ENCODE measurements at regions not wholly inside any gene's neighbourhood (a gene's known extent, or its start where the extent isn't known, plus 50 kb on each side); places are given as distances from the start of the nearest gene placed in this dataset.
"Not testable (repeated sequence)": the region's sequence is repeated elsewhere in the genome, so short reads cannot be mapped to it uniquely, and the experiment has no call there.

GRCh38 chr17:70278844-70279462 lies 109.6 kb downstream of the KCNJ2 start:
- no peak for DNase-seq (ENCODE audit: low spot score)

DNA sequence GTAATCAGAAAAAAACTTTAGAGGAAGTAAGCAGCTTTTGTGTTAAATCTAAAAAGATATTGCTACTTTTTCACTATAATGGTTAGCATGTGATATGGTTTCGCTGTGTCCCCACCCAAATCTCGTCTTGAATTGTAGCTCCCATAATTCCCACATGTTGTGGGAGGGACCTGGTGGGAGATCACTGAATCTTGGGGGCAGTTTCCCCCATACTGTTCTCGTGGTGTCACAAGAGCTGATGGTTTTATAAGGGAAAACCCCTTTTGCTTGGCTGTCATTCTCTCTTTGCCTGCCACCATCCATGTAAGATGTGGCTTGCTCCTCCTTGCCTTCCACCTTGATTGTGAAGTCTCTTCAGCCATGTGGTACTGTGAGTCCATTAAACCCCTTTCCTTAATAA lies 117.1 kb downstream of the KCNJ2 start:
- DNase-seq (ENCODE audit: low spot score): no peak

- DNase-seq (ENCODE audit: low spot score): no peak
Measured at GRCh38 chr17:70288540-70289290, 119.4 kb downstream of the KCNJ2 start.

- DNase-seq (ENCODE audit: low spot score): no peak
Measured at GRCh38 chr17:70290770-70291169, 121.4 kb downstream of the KCNJ2 start.

DNA sequence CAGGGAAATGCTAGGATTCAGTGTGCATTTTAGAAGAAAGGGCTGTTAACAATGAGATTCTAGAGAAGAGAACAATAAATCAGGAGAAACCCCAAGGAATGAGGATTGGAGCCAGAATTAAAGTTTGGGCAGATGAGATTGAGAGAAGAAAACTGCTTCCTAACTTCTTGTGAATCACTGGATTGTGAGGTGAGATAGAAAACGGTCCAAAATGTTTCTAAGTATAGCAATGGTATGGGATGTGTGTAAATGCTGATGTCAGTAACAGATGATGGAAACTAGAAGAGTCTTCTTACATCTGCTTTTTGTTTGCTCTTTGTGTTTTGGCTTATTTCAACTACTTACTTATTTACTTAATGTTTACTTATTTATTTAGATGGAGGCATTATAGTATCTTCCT lies 123.0 kb downstream of the KCNJ2 start:
- DNase-seq (ENCODE audit: low spot score): no peak

DNA sequence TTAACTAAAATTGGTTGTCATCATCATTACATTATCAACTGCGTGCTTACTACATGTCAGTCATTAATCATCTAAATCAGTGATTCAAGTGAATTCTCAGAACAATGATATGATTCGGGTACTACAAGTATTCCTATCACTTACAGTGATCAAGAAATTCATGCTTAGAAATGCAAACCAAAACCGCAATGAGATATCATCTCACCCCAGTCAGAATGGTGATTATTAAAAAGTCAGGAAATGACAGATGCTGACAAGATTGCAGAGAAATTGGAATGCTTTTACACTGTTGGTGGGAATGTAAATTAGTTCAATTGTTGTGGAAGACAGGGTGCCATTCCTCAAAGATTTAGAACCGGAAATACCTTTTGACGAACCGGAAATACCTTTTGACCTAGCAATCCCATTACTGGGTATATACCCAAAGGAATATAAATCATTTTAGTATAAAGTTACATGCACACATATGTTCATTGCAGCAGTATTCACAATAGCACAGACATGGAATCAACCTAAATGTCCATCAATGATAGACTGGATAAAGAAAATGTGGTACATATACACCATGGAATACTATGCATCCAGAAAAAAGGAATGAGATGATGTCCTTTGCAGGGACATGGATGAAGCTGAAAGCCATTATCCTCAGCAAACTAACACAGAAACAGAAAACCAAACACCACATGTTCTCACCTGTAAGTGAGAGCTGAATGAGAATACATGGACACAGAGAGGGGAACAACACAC lies 124.4 kb downstream of the KCNJ2 start:
- not testable (repeated sequence) for DNase-seq (ENCODE audit: low spot score)

GRCh38 chr17:70295329-70295728 lies 126.0 kb downstream of the KCNJ2 start:
- no peak for DNase-seq (ENCODE audit: low spot score)

- no peak for DNase-seq (ENCODE audit: low spot score)
Measured at GRCh38 chr17:70295731-70296130, 126.4 kb downstream of the KCNJ2 start.

- no peak for DNase-seq (ENCODE audit: low spot score)
Measured at GRCh38 chr17:70296456-70296855, 127.1 kb downstream of the KCNJ2 start.

DNA sequence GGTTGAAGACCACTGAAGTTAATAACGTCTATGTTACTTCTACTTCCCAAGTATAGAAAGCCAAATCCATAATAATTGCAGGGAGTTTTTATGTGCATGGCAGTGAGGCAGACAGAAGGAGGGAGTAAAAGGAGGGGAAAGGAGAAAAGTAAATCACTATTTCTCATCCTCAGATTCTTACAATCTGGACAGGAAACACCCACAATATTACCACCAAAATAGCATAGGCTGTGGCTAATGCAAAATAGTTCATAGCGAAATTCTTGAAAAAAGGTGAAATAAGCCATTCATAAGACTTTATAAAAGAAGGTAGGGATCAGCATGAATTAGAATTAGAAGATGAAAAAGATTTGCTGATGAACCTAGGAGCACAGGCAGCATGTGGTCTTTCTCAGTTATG lies 128.1 kb downstream of the KCNJ2 start:
- no peak for DNase-seq (ENCODE audit: low spot score)

DNA sequence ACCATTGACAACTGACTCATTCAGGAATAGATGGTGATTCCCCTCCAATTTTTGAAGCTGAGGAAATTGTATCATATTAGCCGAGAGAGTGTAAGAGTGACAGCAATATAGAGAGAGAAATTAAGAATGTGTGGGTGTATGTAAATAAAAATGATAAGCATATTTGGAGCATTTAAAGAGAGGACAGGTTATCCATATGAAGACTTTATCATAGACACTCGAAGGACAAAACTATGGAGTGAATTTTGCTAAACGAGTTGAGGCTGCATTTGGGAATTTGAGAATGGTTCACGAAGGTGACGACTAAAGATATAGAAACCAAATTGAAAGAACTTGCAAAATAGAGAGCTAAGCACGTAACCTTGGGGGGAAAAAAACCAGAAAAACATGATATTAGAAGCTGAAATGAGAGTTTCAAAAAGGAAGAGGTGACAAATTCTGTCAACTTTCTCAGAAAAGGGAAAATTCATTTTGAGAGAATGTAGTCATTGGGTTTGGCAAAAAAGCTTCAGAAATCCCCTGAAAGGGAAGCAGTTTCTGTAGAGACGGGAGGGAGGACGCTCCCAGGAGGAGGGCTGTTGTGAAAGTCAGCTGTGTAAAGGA lies 129.7 kb downstream of the KCNJ2 start:
- DNase-seq (ENCODE audit: low spot score): no peak

DNA sequence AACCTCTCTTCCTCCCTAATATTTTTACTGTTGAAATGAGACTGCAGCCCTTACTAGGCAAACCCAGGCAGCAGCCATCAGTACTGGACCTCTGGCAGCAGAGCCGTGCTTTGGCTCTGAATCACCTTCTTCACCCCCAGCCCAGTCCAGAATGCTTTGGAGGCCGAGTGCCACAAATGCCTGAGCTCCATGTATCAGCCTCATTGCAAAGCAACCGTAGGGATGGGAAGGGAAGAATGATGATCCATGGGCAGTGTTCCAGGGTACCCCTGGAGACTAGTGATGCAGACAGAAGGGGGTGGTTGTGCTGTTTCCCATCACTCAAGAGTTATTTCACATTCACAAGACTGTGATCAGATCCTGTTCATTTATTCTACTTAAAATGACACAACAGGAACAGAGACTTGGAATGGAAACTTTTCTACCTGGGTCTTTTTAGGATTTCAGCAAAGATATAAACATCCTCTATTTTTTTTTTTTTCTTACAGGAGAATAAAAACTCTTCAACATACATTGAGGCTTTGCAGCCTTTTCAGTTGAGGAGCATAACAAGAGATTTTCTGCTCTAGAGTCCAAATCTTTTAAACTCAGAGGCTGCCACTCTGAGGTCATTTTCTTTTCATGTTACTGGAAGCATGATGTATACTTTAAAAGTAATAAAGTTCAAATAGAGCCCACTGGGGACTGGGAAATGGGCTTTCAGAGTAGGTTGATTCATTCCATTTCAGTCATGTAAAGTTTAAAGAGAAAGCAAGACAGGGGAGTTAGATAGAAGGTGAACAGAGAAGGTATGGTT lies 138.3 kb downstream of the KCNJ2 start:
- no peak for DNase-seq (ENCODE audit: low spot score)

DNA sequence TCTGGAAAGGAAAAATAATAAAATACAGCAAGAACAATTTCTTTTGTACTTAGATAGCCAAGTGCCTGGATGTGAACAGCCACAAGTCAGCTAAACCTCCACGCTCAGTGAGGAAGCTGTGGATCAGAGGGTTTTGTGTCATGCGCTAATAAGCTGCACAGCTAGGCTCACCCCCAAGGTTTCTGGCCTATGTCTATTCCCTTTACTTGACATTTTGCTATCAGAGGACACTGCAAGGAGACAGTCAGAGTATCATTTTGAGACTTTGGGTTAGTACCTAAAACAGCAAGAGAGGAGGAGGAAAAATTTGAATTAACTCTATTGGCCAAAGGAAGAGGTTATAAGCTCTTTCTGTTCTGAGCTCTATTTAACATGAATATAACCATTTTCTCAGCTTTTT lies 139.3 kb downstream of the KCNJ2 start:
- no peak for DNase-seq (ENCODE audit: low spot score)

- no peak for DNase-seq (ENCODE audit: low spot score)
Measured at GRCh38 chr17:70310221-70310672, 140.9 kb downstream of the KCNJ2 start.

DNA sequence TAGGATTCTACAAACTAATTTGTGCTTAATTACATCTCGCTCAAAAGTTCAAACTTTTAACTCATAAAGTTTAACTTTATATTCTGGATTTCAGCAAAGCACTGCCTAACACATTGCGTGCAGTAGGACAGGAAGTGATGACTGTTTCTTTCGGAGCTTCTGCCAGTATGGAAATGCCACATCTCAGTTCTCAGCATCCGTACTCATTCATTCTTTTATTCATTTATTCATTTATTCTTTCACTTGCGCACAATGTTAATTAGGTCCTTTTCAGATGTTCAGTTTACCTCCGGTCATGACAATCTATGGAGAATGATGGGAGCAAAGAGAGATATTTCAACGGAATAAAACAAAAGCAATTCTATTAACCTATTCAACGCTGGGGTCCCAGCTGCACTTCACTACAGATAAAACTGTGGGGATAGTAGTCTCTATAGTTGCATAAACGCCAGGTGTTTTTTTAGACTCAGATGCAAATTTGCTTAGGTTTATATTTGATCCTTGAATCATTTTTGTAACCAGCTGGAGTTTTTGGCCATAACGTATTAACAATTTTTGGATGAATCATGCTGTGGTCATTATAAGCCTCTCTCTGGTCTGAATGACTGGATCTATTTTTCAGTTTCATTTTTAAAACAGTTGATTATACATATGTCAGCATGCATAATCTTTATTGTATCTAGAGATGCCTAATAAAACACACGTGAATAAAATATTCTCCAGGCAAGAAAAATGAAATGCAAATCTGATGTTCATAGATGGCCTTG lies 143.9 kb downstream of the KCNJ2 start:
- DNase-seq (ENCODE audit: low spot score): no peak

DNA sequence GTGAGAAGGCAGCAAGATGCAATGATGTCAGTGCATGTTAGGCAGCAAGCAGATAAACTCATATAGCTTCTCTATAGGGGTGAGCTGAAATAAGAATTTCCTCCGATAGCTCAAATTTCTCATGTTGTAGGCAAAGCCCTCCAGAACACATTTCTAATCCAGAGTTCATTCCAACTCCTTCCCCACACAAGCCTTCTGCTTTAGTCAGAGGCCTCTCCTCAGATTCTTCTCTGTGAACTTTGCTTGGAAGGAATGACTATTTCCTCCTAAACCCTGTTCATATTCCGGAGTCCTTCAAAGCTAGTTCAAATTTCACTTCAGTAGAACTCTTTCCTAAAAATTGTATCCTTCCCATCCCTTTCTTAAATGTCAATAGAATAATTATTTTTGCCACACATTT lies 144.8 kb downstream of the KCNJ2 start:
- DNase-seq (ENCODE audit: low spot score): no peak

DNA sequence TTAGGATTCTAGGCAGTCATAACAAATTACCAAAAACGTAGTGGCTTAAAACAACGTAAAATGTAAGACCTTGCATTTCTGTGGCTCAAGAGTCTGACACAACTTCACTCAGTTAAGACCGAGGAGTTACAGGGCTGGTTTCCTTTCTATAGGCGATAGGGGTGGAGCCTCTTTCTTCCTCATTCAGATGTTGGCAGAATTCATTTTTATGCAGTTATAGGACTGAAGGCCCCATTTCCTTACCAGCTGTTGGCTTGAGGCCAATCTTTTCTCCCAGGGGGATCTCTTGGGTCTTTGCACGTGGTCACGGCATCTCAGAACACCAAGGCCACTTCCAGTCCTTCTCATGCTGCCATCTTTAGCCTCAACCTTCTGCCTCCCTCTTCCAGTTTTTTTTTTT lies 145.2 kb downstream of the KCNJ2 start:
- DNase-seq (ENCODE audit: low spot score): no peak

GRCh38 chr17:70317421-70317820 lies 148.1 kb downstream of the KCNJ2 start:
- no peak for DNase-seq (ENCODE audit: low spot score)

DNA sequence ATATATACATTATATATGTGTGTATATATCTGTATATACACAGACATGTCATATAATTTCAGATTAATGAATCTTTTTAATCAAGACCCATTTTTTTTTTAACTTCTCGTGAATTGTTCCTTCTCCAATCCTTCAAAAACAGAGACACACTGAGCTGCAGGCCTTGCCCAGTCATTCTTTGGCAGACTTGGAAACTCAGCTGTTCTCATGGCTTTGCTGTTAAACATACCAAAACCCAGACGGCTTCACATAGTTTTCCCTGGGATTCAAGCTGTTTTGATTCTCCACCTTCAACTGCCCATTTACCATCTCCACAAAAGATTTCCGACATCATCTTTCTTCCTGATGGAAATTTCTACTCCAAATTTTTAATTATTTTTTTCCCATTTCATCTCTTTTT lies 148.7 kb downstream of the KCNJ2 start:
- no peak for DNase-seq (ENCODE audit: low spot score)

DNA sequence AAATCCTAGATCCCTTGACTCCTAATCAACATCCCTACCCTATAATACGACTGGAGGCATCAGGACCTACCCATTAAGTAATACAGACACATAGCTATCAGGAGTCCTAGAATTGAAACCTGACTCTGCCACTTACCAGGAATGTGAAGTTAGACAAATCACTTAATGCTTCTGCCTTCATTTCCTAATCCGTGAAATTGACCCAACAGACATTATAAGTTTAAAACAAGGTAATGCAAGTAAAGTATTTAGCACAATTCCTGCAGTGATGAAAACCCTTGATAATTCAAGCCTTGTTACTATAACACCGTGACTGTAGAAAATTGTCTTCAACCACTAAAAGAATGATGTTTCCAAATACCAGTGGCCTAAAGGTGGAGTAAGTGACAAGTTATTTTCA lies 150.2 kb downstream of the KCNJ2 start:
- no peak for DNase-seq (ENCODE audit: low spot score)

Data from H4 (cell line).